Endothelial cell of umbilical vein (primary cell): ENCODE measurements at regions not wholly inside any gene's neighbourhood (a gene's known extent, or its start where the extent isn't known, plus 50 kb on each side); places are given as distances from the start of the nearest gene placed in this dataset.

Source experiments
- BruUV-seq: library from RNA; stranded (reverse); fragments of 400-500 nt; replicated peaks from 2 replicates; lab custom pipeline; 2021; lab: Mats Ljungman, UMichigan
- CTCF ChIA-PET: fragments of 300-600, 350-600 bp; sonication (Branson Sonifier 250); formaldehyde crosslinking; loops from one replicate; lab custom pipeline; 2021; ENCODE audit warnings: antibody characterized with exemption, inconsistent platforms; lab: Charles Lee
- POLR2A ChIA-PET: fragments of 300-600, 350-600 bp; sonication (Branson Sonifier 250); formaldehyde crosslinking; loops from one replicate; lab custom pipeline; 2021; ENCODE audit warnings: antibody characterized with exemption, inconsistent platforms; lab: Charles Lee
- DNase-seq: peaks from one replicate; pipeline ENCODE4 v3.0.0-alpha.2; 2011; ENCODE audit warnings: low read depth, low spot score
- FAIRE-seq: peaks from 2 replicates; lab custom pipeline; 2011; peaks lifted over from hg19 to GRCh38; lab: Jason Lieb, UNC
- H2AFZ ChIP-seq: 2 replicates; pipeline ENCODE4 v1.6.0; 2012; ENCODE audit warnings: low read depth, low read length, control low read depth, inconsistent platforms
- H3K27ac ChIP-seq: 2 replicates; pipeline ENCODE4 v1.5.1; 2011; ENCODE audit warnings: low read depth, mild to moderate bottlenecking, control low read depth, low read length, moderate library complexity; ENCODE audit not compliant: insufficient read depth
- H3K27me3 ChIP-seq, 2 experiments: 2 replicates each; pipeline versions ENCODE4 v1.6.0 to v1.6.1; 2011; ENCODE audit warnings: low read length in 2 of 2, mixed read lengths in 1 of 2; ENCODE audit not compliant: control insufficient read depth in 2 of 2, insufficient read depth in 2 of 2
- H3K36me3 ChIP-seq, 2 experiments: 2 replicates in 1 of 2; 3 replicates in 1 of 2; pipeline ENCODE4 v1.5.1; 2011; ENCODE audit warnings: low read length in 2 of 2, mild to moderate bottlenecking in 1 of 2, moderate library complexity in 1 of 2; ENCODE audit not compliant: control insufficient read depth in 2 of 2, insufficient read depth in 2 of 2; ENCODE audit errors: extremely low read depth in 1 of 2
- H3K4me1 ChIP-seq: 3 replicates; pipeline ENCODE4 v1.5.1; 2011; ENCODE audit warnings: mild to moderate bottlenecking, low read length; ENCODE audit not compliant: control insufficient read depth, insufficient read depth; ENCODE audit errors: extremely low read depth
- H3K4me2 ChIP-seq: 2 replicates; pipeline ENCODE4 v1.6.1; 2011; ENCODE audit warnings: low read length, control low read depth, mixed read lengths; ENCODE audit not compliant: insufficient read depth
- H3K4me3 ChIP-seq, 3 experiments: fragments of 200-600 bp in 1 of 3; sonication (generic), shearing (Covaris generic) in 1 of 3; replicated peaks in 1 of 3; 2 replicates each; pipeline ENCODE4 v1.5.1; 2011 to 2016; ENCODE audit warnings: control low read depth in 3 of 3, low read length in 3 of 3, mild to moderate bottlenecking in 2 of 3, inconsistent platforms in 1 of 3, low read depth in 1 of 3, moderate library complexity in 1 of 3; ENCODE audit not compliant: insufficient read depth in 1 of 3
- H3K79me2 ChIP-seq: 2 replicates; pipeline ENCODE4 v1.6.0; 2012; ENCODE audit warnings: low read length, inconsistent platforms; ENCODE audit not compliant: control insufficient read depth, insufficient read depth
- H3K9ac ChIP-seq: replicated peaks from 2 replicates; pipeline ENCODE3; 2011; ENCODE audit warnings: low read length, control low read depth; ENCODE audit not compliant: insufficient read depth; ENCODE audit errors: extremely low read depth
- H3K9me1 ChIP-seq: replicated peaks from 3 replicates; pipeline ENCODE4 v1.6.0; 2011; ENCODE audit warnings: mild to moderate bottlenecking, low read length; ENCODE audit not compliant: control insufficient read depth, insufficient read depth; ENCODE audit errors: extremely low read depth
- H3K9me3 ChIP-seq: replicated peaks from 2 replicates; pipeline ENCODE4 v1.5.1; 2012; ENCODE audit warnings: low read length, inconsistent platforms; ENCODE audit not compliant: control insufficient read depth, insufficient read depth
- H4K20me1 ChIP-seq: replicated peaks from 2 replicates; pipeline ENCODE3; 2011; ENCODE audit warnings: mild to moderate bottlenecking, low read length; ENCODE audit not compliant: control insufficient read depth, insufficient read depth; ENCODE audit errors: extremely low read depth
- EZH2 ChIP-seq: IDR thresholded peaks from 2 replicates; pipeline ENCODE4 v1.6.1; 2012; ENCODE audit warnings: borderline replicate concordance, low read depth, mild to moderate bottlenecking, moderate library complexity, low read length, inconsistent platforms; ENCODE audit not compliant: severe bottlenecking
- FOS ChIP-seq: IDR thresholded peaks from 2 replicates; pipeline ENCODE4 v1.6.1; 2011; ENCODE audit warnings: mild to moderate bottlenecking, low read length, moderate library complexity, borderline replicate concordance; ENCODE audit not compliant: insufficient read depth
- GATA2 ChIP-seq: IDR thresholded peaks from 2 replicates; pipeline ENCODE4 v1.7.0; 2011; ENCODE audit warnings: low read depth, mild to moderate bottlenecking, moderate library complexity, mixed read lengths, low read length; ENCODE audit not compliant: insufficient read length, insufficient read depth
- JUN ChIP-seq: IDR thresholded peaks from 2 replicates; pipeline ENCODE4 v1.6.1; 2011; ENCODE audit warnings: borderline replicate concordance, low read depth; ENCODE audit not compliant: insufficient read length, insufficient read depth
- MYC ChIP-seq: IDR thresholded peaks from one replicate; pipeline ENCODE4 v1.6.1; 2011; ENCODE audit warnings: mild to moderate bottlenecking, low read depth, low read length
- POLR2A ChIP-seq: IDR thresholded peaks from 2 replicates; pipeline ENCODE4 v1.6.1; 2012; ENCODE audit warnings: low read depth, mild to moderate bottlenecking, control low read depth, low read length
- POLR2AphosphoS5 ChIP-seq: IDR thresholded peaks from 2 replicates; pipeline ENCODE4 v1.6.1; 2012; ENCODE audit warnings: low read depth, mild to moderate bottlenecking, control low read depth, low read length, moderate library complexity; ENCODE audit not compliant: insufficient read depth
- dilution Hi-C: fragments of 300-500 bp; cut with MboI; formaldehyde crosslinking; loops from one replicate; pipeline ENCODE4 v1.15.0; 2019; ENCODE audit warnings: low sequenced_read_pairs; ENCODE audit not compliant: extremely low pct_ligation_motif_present
- intact Hi-C: fragments of 100-400 bp; cut with micrococcal nuclease; formaldehyde crosslinking; loops from one replicate; pipeline ENCODE4 v1.10.0; 2022
- TF ChIP-seq, protein P1 (sequence below), 2 donors: IDR thresholded peaks; 1 replicate in 1 of 2; 2 replicates in 1 of 2; pipeline ENCODE4 v1.5.1; 2011; ENCODE audit warnings: low read length in 2 of 2, mild to moderate bottlenecking in 2 of 2, moderate library complexity in 2 of 2, control low read depth in 1 of 2, inconsistent platforms in 1 of 2, low read depth in 1 of 2; ENCODE audit not compliant: insufficient read depth in 1 of 2; ENCODE audit errors: extremely low read depth in 1 of 2
- TF ChIP-seq, protein P2 (sequence below): IDR thresholded peaks from 2 replicates; pipeline ENCODE4 v1.6.1; 2011; ENCODE audit not compliant: insufficient read depth, insufficient read length

DNA sequence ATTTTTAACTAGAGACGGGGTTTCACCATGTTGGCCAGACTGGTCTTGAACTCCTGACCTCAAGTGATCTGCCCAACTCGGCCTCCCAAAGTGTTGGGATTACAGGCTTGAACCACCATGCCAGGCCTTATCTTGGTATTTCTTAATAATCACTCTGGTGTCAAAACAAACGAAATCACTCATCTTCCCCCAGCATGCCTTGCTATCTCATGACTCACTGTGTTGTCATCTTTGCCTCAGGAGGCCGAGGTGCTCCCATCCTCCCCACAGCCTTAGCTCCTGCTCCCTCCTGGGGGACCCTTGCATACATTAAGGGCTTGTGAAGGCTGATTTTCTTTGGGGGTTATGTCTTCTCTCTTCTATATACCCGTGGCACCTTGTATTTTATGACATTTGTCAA is 250.1 kb upstream of the DPP10 start:
- Histone ChIP-seq H3K4me1 (no peaks in the 10 kb centered on the region), H3K36me3 (no peaks in the 10 kb centered on the region), H4K20me1 (no peaks in the 10 kb centered on the region), H3K4me3 (no peak overlapping the region), H3K79me2 (no peaks in the 10 kb centered on the region), H3K27me3 (no peaks in the 10 kb centered on the region), H2AFZ (no peak overlapping the region), H3K9me1 (no peaks in the 10 kb centered on the region), H3K27ac (no peak overlapping the region), H3K4me2 (no peak overlapping the region), H3K9me3 (peaks cover 2% of the 10 kb centered on the region), H3K9ac (no peak overlapping the region)
- TF ChIP-seq, protein P1, sequence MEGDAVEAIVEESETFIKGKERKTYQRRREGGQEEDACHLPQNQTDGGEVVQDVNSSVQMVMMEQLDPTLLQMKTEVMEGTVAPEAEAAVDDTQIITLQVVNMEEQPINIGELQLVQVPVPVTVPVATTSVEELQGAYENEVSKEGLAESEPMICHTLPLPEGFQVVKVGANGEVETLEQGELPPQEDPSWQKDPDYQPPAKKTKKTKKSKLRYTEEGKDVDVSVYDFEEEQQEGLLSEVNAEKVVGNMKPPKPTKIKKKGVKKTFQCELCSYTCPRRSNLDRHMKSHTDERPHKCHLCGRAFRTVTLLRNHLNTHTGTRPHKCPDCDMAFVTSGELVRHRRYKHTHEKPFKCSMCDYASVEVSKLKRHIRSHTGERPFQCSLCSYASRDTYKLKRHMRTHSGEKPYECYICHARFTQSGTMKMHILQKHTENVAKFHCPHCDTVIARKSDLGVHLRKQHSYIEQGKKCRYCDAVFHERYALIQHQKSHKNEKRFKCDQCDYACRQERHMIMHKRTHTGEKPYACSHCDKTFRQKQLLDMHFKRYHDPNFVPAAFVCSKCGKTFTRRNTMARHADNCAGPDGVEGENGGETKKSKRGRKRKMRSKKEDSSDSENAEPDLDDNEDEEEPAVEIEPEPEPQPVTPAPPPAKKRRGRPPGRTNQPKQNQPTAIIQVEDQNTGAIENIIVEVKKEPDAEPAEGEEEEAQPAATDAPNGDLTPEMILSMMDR (IDR thresholded peaks at IDR 0.05; ENCODE audit: extremely low read depth in 1 of 2, insufficient read depth in 1 of 2, low read depth in 1 of 2, low read length in 2 of 2) = no peak
- TF ChIP-seq JUN (no peak), FOS (no peak), MYC (no peak), POLR2A (no peak), GATA2 (no peak), EZH2 (no peak)
- ChIA-PET POLR2A (no interaction called here), CTCF (no interaction called here)
- dilution Hi-C loops = no loop called here
- DNase-seq = no peak
- no peak for FAIRE-seq
- intact Hi-C loops = no loop called here
- no TSS peak for BruUV-seq

DNA sequence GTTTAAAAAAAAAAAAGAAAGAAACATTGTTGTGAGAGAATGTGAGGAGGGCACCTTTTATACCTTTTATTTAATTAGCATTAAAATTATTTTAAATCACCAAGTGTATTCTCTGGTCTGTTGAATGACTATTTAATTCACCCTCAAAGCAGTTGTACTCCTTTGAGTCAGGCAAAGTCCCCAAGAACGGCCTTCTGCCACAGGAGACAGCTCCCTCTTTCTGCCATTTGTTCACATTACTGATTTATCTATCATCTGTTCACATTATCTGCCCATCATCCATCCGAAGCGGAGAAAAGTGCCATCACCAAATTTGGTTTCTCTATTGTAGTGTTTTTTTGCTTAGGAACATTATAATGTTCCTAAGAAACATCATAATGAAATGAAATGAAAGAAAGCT is 240.7 kb upstream of the DPP10 start:
- POLR2A ChIA-PET = no interaction called here
- H2AFZ ChIP-seq = no peak overlapping the region
- H3K9me1 ChIP-seq = no peaks in the 10 kb centered on the region
- dilution Hi-C loops (no loop called here), intact Hi-C loops (no loop called here)
- H3K27me3 ChIP-seq = no peaks in the 10 kb centered on the region
- H3K4me1 ChIP-seq = no peaks in the 10 kb centered on the region
- H3K4me3 ChIP-seq = no peak overlapping the region
- TF ChIP-seq MYC (no peak), JUN (no peak), POLR2A (no peak), GATA2 (no peak), FOS (no peak), POLR2AphosphoS5 (no peak), EZH2 (no peak)
- TF ChIP-seq, protein P2, sequence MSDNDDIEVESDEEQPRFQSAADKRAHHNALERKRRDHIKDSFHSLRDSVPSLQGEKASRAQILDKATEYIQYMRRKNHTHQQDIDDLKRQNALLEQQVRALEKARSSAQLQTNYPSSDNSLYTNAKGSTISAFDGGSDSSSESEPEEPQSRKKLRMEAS = no peak
- TF ChIP-seq, protein P1 (IDR thresholded peaks at IDR 0.05; ENCODE audit: extremely low read depth in 1 of 2, insufficient read depth in 1 of 2, low read depth in 1 of 2, low read length in 2 of 2) = no peak
- no peak overlapping the region for H3K27ac ChIP-seq
- no peak overlapping the region for H3K4me2 ChIP-seq
- DNase-seq (no peak), FAIRE-seq (no peak)
- no peaks in the 10 kb centered on the region for H3K9me3 ChIP-seq
- no peaks in the 10 kb centered on the region for H4K20me1 ChIP-seq
- BruUV-seq = no TSS peak
- H3K9ac ChIP-seq = no peak overlapping the region
- CTCF ChIA-PET = no interaction called here
- H3K79me2 ChIP-seq = no peaks in the 10 kb centered on the region
- no peaks in the 10 kb centered on the region for H3K36me3 ChIP-seq
